RWPE2 (cell line): ENCODE measurements at regions not wholly inside any gene's neighbourhood (a gene's known extent, or its start where the extent isn't known, plus 50 kb on each side); places are given as distances from the start of the nearest gene placed in this dataset.

Source experiments
- ATAC-seq: fragments of 200-7000 bp; cut with Tn5 transposase; 3 replicates; pipeline ENCODE4 v1.9.1; 2021; ENCODE audit warnings: low read depth
- DNase-seq: peaks from one replicate; pipeline ENCODE4 v3.0.0-alpha.2; 2020; ENCODE audit warnings: low spot score
- H3K27ac ChIP-seq: fragments of 450-650 bp; 2 replicates; pipeline ENCODE4 v1.5.1; 2017; ENCODE audit warnings: mild to moderate bottlenecking; ENCODE audit not compliant: poor library complexity, severe bottlenecking
- H3K27me3 ChIP-seq: fragments of 250-450 bp; sonication (Bioruptor Pico); 2 replicates; pipeline ENCODE4 v1.5.1; 2021; ENCODE audit warnings: mild to moderate bottlenecking, moderate library complexity; ENCODE audit not compliant: insufficient read depth, poor library complexity, severe bottlenecking
- H3K36me3 ChIP-seq: fragments of 250-450 bp; sonication (Bioruptor Pico); 2 replicates; pipeline ENCODE4 v1.5.1; 2020; ENCODE audit warnings: low read depth, mild to moderate bottlenecking, moderate library complexity
- H3K4me1 ChIP-seq: fragments of 250-450 bp; sonication (Bioruptor Pico); 2 replicates; pipeline ENCODE4 v1.5.1; 2021; ENCODE audit warnings: mild to moderate bottlenecking, moderate library complexity; ENCODE audit not compliant: insufficient read depth, poor library complexity, severe bottlenecking
- H3K4me3 ChIP-seq: fragments of 250-450 bp; sonication (Bioruptor Pico); 2 replicates; pipeline ENCODE4 v1.5.1; 2021; ENCODE audit warnings: mild to moderate bottlenecking, moderate library complexity; ENCODE audit not compliant: severe bottlenecking
- H3K9me3 ChIP-seq: fragments of 250-450 bp; sonication (Bioruptor Pico); 2 replicates; pipeline ENCODE4 v1.5.1; 2021; ENCODE audit warnings: mild to moderate bottlenecking, moderate library complexity; ENCODE audit not compliant: severe bottlenecking
- CTCF ChIP-seq: fragments of 450-650 bp; IDR thresholded peaks from one replicate; pipeline ENCODE4 v1.5.1; 2017; ENCODE audit warnings: mild to moderate bottlenecking, moderate library complexity; ENCODE audit not compliant: poor library complexity, severe bottlenecking

GRCh38 chr9:78831726-78832125 lies 534.8 kb downstream of the PSAT1 start:
- no peak for TF ChIP-seq CTCF
- Histone ChIP-seq H3K4me3 (no peak overlapping the region), H3K36me3 (no peaks in the 10 kb centered on the region), H3K4me1 (no peaks in the 10 kb centered on the region), H3K27ac (no peak overlapping the region), H3K27me3 (no peaks in the 10 kb centered on the region), H3K9me3 (no peaks in the 10 kb centered on the region)
- no peak for DNase-seq
- no peak for ATAC-seq

GRCh38 chr9:78835928-78836450 lies 539.1 kb downstream of the PSAT1 start:
- Histone ChIP-seq H3K9me3 (no peaks in the 10 kb centered on the region), H3K36me3 (no peaks in the 10 kb centered on the region), H3K27ac (no peak overlapping the region), H3K4me1 (no peaks in the 10 kb centered on the region), H3K27me3 (no peaks in the 10 kb centered on the region), H3K4me3 (no peak overlapping the region)
- no peak for TF ChIP-seq CTCF
- ATAC-seq (no peak), DNase-seq (no peak)

- DNase-seq (no peak), ATAC-seq (no peak)
- Histone ChIP-seq H3K27ac (no peak overlapping the region), H3K9me3 (peaks cover 2% of the 10 kb centered on the region), H3K27me3 (no peaks in the 10 kb centered on the region), H3K4me3 (no peak overlapping the region), H3K36me3 (no peaks in the 10 kb centered on the region), H3K4me1 (no peaks in the 10 kb centered on the region)
- TF ChIP-seq CTCF, result no peak
Measured at GRCh38 chr9:78839252-78839651, 542.3 kb downstream of the PSAT1 start.

GRCh38 chr9:78848061-78848460 lies 551.1 kb downstream of the PSAT1 start:
- H3K4me1 ChIP-seq, result no peaks in the 10 kb centered on the region
- DNase-seq (no peak), ATAC-seq (no peak)
- H3K27me3 ChIP-seq, result no peaks in the 10 kb centered on the region
- H3K36me3 ChIP-seq, result no peaks in the 10 kb centered on the region
- no peak for TF ChIP-seq CTCF
- H3K9me3 ChIP-seq, result peaks cover 3% of the 10 kb centered on the region
- H3K27ac ChIP-seq, result no peak overlapping the region
- H3K4me3 ChIP-seq, result no peak overlapping the region

GRCh38 chr9:78856144-78856543 lies 559.2 kb downstream of the PSAT1 start:
- no peak; the same call in 2 of the 3 replicates for ATAC-seq

More at GRCh38 chr9:78856144-78856543, 559.2 kb downstream of the PSAT1 start:
- no peak for TF ChIP-seq CTCF
- no peaks in the 10 kb centered on the region for H3K27me3 ChIP-seq
- H3K4me3 ChIP-seq, result no peak overlapping the region
- H3K36me3 ChIP-seq, result no peaks in the 10 kb centered on the region
- H3K27ac ChIP-seq, result no peak overlapping the region
- DNase-seq, result no peak
- no peaks in the 10 kb centered on the region for H3K9me3 ChIP-seq
- H3K4me1 ChIP-seq, result peaks cover 8% of the 10 kb centered on the region
